ENCODE measurements at regions not wholly inside any gene's neighbourhood (a gene's known extent, or its start where the extent isn't known, plus 50 kb on each side); places are given as distances from the start of the nearest gene placed in this dataset.
A peak's percentile ranks its signal among the peaks of the same experiment; 100 is the strongest.

DNA sequence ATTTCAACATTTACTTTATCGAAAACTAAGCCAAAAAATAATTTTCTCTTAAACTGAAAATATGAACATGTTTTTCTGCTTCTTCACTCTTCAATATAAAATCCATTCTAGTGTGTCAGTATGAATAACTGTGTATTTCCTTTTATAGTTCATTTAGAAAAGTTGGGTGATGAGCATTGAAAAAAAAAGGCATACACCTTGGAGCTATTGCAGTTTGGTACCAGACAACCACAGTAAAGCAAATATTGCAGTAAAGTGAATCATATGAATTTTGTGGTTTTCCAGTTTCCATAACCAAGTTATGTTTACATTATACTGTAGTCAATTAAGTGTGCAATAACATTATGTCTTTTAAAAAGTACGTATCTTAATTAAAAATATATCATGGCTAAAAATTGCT, 195.0 kb upstream of the FOXG1 start:
- DNase-seq (ENCODE audit: low read depth) = peak; percentile 83
- H3K4me3 ChIP-seq (ENCODE audit: low read length) = no peak overlapping the region
- TF ChIP-seq, protein P1, sequence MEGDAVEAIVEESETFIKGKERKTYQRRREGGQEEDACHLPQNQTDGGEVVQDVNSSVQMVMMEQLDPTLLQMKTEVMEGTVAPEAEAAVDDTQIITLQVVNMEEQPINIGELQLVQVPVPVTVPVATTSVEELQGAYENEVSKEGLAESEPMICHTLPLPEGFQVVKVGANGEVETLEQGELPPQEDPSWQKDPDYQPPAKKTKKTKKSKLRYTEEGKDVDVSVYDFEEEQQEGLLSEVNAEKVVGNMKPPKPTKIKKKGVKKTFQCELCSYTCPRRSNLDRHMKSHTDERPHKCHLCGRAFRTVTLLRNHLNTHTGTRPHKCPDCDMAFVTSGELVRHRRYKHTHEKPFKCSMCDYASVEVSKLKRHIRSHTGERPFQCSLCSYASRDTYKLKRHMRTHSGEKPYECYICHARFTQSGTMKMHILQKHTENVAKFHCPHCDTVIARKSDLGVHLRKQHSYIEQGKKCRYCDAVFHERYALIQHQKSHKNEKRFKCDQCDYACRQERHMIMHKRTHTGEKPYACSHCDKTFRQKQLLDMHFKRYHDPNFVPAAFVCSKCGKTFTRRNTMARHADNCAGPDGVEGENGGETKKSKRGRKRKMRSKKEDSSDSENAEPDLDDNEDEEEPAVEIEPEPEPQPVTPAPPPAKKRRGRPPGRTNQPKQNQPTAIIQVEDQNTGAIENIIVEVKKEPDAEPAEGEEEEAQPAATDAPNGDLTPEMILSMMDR (IDR thresholded peaks at IDR 0.05; ENCODE audit: insufficient read depth, low read depth, low read length, missing control alignments) = no peak

DNA sequence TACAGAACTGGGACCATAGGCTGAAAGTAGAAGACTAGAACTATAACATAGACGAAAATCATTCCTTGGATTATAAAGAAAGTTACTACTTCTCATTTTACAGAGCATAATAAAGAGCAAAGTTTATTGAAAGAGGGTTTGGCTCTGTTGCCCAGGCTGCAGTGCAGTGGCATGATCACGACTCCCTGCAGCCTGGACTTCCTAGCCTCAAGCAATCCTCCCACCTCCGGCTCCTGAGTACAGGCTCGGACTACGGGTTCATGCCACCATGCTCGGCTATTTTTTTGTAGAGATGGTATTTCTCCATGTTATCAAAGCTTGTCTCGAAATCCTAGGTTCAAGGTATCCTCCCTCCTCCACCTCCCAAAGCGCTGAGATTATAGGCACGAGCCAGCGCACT, 190.1 kb upstream of the FOXG1 start:
- H3K4me3 ChIP-seq (ENCODE audit: low read length) = no peak overlapping the region
- no peak for DNase-seq (ENCODE audit: low read depth)
- TF ChIP-seq, protein P1 (IDR thresholded peaks at IDR 0.05; ENCODE audit: insufficient read depth, low read depth, low read length, missing control alignments) = no peak

DNA sequence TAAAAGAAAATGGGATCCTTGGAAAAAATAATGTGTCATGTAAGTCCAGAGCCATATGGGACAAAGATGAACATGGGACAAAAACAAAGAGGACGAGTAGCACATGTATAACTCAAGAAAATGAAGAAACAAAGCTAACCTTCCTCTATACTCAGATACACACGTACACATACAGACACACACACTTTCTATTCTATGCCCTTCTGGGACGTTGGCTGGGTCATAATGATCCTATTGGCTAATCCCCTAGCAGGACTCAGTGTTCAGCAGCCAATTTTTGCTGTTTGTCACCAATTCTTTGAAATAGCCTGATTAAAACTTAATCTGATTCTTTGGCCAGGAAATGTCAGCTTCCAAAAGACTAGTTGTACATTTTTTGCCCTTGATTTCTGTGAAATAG, 189.4 kb upstream of the FOXG1 start:
- no peak overlapping the region for H3K4me3 ChIP-seq (ENCODE audit: low read length)
- DNase-seq (ENCODE audit: low read depth) = no peak
- TF ChIP-seq, protein P1 (IDR thresholded peaks at IDR 0.05; ENCODE audit: insufficient read depth, low read depth, low read length, missing control alignments) = no peak

DNA sequence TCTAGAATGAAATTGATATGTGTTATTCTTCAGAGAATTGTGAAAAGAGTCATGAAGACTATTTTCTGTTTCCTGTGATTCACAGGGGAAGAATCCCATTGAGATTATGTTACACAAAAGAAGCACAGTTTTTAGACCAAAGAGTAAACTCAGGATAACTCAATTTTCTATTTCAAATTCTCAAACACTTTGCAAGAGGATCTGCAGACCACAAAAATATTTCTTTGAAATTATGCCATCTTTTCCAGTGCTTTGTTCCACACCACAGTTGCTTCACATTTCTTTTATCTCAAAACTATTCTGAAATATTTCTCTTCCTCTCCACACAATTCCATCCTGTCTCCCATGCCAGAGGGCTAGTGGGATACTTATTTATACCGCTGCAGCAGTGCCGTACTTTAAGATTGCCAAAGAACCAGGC, 188.9 kb upstream of the FOXG1 start:
- TF ChIP-seq, protein P1 (IDR thresholded peaks at IDR 0.05; ENCODE audit: insufficient read depth, low read depth, low read length, missing control alignments) = no peak
- DNase-seq (ENCODE audit: low read depth) = peak; percentile 38
- no peak overlapping the region for H3K4me3 ChIP-seq (ENCODE audit: low read length)

DNA sequence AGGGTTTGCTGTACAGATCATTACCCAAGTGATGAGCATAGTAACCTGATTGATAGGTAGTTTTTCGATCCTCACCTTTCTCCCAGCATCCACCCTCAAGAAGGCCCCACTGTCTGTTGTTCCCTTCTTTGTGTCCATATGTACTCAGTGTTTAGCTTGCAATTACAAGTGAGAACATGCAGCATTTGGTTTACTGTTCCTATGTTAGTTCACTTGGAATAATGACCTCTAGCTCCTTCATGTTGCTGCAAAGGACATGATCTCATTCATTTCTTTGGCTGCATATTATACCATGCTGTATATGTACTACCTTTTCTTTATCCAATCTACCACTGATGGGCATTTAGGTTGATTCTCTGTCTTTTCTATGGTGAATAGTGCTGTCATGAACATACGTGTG, 181.6 kb upstream of the FOXG1 start:
- DNase-seq (ENCODE audit: low read depth) = peak; percentile 53
- no peak overlapping the region for H3K4me3 ChIP-seq (ENCODE audit: low read length)
- TF ChIP-seq, protein P1 (IDR thresholded peaks at IDR 0.05; ENCODE audit: insufficient read depth, low read depth, low read length, missing control alignments) = no peak

DNA sequence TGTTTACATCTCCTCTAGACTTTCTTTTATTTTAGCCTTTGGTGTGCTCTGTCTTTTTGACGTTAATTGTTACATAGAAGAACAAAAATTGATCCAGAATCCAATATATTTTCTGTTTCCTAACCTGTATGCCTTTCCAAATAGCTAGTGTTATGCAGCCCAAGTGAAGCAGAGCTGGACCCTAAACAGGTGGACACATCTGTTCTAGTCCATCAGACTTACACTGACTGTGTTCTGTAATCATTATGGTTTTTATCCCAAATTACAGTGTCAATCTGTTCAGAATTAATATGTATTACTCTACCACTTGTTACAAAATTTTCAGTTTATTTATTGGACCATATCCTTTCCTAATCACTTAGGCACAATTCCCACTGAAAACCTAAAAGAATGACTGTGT, 176.8 kb upstream of the FOXG1 start:
- H3K4me3 ChIP-seq (ENCODE audit: low read length) = no peak overlapping the region
- TF ChIP-seq, protein P1 (IDR thresholded peaks at IDR 0.05; ENCODE audit: insufficient read depth, low read depth, low read length, missing control alignments) = no peak
- no peak for DNase-seq (ENCODE audit: low read depth)

DNA sequence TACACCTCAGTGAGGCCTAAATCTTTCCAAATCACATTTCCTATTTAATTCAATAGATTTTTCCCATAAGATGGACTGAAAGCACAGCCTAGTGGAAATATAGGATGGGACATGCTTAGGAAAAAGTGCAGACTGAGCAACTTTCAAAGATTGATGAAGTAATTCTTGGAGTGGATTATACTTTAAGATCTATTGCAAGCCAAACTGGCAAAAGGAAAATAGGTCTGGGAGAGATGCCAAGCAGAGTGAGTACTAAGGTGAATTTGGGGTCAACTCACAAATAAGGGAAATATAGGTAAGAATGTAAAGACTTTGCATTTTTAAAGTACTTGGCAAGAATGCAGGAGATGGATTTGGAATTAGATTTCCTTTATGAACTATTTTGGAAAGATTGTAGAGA, 170.2 kb upstream of the FOXG1 start:
- no peak overlapping the region for H3K4me3 ChIP-seq (ENCODE audit: low read length)
- DNase-seq (ENCODE audit: low read depth) = peak; percentile 62
- TF ChIP-seq, protein P1 (IDR thresholded peaks at IDR 0.05; ENCODE audit: insufficient read depth, low read depth, low read length, missing control alignments) = peak; percentile 55

Data from epithelial cell of esophagus (primary cell).